Retina (tissue), 1 donor: ENCODE measurements at regions not wholly inside any gene's neighbourhood (a gene's known extent, or its start where the extent isn't known, plus 50 kb on each side); places are given as distances from the start of the nearest gene placed in this dataset.

Experiments
- DNase-seq: peaks from one replicate; pipeline ENCODE4 v3.0.0-alpha.2; 2016

- no peak for DNase-seq
These were observed 136.5 kb upstream of the SYNDIG1 start for GRCh38 chr20:24332956-24333355.

DNA sequence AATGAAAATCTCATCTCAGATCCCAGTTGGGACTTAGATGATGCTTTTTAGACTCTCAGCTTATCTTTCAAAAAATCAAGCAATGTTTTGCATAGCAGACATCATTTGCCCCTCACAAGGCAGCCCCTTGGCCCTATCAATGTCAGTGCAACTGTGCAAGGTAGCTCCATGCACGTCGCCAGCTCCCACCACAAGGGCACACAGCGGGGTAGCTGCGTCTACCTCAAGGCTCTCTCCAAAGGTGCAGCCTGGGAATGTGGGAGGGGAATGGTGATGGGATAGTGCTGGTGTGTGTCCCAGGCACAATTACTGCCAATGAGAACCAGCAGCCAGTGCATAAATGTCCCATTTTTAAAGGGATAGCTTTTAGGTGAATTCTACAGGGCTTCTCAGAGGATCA lies 137.5 kb upstream of the SYNDIG1 start:
- DNase-seq: no peak

DNA sequence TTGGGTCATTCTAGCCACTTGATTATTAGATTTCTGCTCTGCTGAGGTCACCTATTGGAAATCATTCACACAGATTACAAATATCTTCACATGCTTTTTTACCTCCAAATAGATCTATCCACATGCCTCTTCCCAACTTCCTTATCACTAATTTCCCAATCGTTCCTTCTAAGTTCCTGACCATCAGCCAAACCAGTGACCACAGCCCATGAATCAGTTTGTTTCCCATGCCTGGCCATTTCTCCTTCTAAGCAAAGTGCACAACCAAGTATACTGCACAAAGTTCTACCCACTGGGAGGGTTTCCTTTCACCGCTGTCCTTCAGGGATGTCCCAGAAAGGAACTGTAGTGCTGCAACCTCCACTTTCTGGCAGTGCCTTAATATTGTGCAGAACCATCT lies 140.5 kb upstream of the SYNDIG1 start:
- no peak for DNase-seq

DNA sequence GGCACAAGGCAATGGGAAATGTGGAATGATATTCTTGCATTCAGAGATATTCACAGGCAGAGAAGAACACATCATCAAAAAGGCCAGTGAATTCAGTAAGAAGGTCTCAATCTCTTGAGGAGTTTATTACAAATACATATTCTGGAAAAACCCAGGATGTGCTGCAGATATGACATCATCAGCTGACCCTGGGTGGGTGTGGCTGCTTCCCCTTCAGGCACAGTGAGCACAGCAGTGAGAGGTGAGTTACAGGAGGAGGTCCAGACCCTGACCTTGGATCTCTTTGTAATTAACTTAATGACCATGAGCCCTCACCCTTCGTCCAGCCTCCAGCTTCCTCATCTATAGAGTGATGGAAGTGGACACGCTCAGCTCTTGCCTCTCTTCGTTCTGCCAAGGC lies 147.5 kb upstream of the SYNDIG1 start:
- no peak for DNase-seq

GRCh38 chr20:24318569-24319352 lies 150.7 kb upstream of the SYNDIG1 start:
- no peak for DNase-seq

GRCh38 chr20:24317224-24317623 lies 152.2 kb upstream of the SYNDIG1 start:
- DNase-seq: no peak

DNA sequence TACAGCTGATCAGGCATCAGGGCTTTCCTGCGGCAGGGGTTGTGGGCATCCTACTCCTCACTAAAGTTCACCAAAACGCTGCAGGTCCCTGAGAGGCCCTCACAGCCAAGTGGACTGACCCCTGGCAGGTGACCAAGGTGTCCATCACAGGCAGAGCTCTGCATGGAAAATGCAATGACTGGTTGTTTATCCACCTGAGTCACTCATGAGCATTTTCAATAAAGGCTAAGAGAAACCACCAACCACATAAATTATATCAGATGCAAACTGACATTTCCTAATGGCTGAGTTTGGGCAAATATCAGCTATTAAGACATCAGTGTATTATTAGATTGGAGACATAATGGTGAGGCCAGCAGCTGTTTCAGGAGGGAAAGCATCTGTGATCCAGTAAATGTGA lies 152.7 kb upstream of the SYNDIG1 start:
- DNase-seq: no peak

DNA sequence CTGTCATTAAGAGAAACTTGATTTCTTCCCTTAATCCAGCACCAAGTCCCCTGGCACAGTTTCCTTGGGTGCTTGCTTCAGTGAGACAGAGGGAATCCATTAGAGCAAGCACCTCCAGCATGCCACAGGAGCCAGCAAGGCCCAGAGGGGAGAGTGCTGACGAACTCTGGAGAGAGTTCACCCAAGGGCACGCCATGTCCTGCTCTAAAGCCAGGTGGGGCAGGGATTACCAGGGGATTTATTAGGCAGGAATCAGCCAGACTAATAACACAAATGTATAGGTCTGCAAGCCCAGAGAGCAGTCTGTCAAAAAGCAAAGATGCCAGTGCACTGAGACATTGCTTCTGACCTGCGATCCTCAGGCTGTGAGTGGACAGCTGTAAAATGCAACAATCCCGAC lies 155.4 kb upstream of the SYNDIG1 start:
- DNase-seq: no peak

DNA sequence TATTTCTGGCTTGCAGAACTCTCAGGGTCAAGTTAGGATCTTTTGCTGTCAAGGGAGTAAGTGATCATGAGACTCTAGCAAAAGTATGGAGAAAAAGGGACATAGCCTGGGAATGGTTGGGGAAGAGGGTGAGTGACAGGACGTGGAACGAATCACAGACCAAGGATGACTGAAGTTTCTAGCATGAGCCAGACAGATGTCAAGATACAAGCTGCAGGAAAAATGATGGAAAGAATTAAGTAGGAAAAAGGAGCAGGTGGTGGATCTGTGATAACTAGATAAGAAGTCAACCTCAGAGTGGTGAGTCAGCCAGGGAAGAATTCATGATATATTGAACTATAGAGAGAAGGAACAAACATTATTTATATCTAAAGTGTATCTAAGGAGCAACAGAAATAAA lies 159.8 kb upstream of the SYNDIG1 start:
- DNase-seq: no peak

GRCh38 chr20:24305371-24305770 lies 164.1 kb upstream of the SYNDIG1 start:
- no peak for DNase-seq

DNA sequence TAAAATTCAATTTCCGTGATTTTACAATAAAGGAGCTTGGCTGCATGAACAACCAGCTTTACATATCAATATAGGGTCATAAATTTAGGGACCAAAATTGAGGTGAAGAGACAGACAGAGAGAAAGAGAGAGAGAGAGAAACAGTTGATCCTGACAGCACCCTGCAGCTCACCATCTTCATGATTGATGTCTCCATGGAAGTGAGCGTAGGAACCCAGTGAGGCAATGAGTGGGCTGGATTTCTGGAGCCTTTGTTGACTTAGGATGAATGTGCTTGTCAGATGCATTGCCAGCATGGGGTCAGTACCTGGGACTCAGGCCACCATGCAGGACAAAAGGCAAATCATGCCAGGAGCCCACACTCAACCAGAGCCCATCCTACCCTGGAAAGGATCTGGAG lies 165.1 kb upstream of the SYNDIG1 start:
- DNase-seq: no peak

DNA sequence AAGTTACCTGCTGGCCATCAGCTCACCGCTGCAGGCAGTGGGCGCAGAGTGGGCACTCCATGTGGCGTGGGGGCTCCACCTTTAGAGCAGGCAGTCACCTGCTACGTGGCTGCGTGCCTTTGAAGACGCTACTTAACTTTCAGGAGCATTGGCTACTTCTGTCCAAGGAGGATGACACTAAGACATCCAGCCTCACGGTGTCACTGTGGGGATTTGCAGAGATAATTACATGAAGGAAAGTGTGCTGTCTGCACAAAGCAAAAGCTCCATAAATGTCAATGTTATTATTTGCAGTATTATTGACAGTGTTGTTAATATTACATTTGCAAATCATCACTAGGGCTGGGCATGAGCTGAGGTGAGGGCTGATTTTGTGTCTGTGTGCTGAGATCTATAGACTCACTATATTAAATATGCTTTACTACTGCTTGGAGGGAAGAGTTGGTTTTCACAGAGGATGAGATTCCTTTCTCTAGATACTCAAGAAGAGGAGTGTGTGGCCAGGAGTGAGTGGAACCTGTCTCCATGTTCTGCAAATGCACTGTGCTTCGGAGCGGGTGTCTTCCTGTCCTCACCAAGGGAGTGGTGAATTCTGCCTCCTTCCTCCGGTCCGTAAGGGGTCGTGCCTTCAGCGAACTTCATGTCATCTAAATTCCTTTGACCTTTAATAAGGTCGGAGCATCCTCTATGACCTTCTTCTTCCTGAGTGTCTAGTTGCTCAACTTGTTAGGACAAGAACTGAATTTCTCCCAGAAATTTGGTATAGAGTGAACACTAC lies 165.8 kb upstream of the SYNDIG1 start:
- no peak for DNase-seq

GRCh38 chr20:24297993-24298392 lies 171.4 kb upstream of the SYNDIG1 start:
- peak; percentile 66 for DNase-seq

DNA sequence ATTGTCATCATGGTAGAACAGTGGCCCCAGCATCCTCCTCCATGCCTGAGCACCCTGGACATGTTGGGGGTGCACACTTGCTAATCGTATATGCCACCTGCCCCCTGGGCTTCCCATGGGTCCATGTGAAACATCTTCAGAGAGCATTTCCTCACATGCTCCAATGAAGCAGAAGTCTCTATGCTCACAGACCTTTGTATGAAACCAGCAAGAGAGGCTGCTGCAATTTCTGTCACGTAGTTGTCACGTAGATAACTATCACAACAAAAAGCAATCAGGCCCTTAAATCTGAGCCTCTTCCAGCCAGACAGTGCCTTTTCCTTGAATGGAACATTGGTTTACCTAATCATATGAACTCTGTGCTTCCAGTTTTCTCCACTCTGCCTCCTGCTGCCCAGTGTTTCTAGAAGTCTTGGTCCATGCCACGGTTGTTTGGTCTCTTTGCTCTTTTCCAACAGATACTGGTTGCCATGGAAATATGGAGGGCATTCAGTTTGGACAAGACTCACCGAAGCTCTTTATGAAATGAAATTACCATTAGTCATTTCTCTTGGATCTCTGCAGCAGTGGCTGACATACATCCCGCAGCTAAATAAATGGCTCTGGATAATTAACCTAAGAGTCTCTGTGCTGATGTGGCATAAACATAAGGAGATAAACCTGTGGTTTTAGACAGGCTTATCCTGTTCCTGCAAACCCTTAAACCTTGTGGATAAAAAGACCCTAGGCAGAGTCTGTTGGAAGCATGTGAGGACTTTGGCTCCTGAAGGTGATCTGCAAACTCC lies 172.8 kb upstream of the SYNDIG1 start:
- peak; percentile 29 for DNase-seq

DNA sequence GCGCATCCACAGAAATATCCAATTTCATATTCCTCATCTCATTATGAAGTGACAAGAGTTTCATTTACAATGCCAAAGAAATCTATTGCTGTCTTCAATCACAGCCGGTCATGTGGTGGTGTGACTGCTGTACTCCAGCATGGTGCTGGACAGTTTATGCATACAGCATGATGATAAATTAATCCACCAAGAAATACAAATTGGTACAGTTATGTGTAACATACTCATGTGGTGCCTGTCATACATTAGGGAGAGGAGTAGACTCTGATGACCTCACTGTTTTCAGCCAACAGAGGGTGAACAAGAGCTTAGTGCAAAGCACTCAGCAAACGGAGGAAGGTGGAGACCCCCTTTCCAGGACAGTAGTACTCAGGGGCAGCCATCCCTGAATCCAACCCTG lies 178.4 kb upstream of the SYNDIG1 start:
- DNase-seq: no peak

GRCh38 chr20:24289737-24290481 lies 179.5 kb upstream of the SYNDIG1 start:
- peak; percentile 14 for DNase-seq

DNA sequence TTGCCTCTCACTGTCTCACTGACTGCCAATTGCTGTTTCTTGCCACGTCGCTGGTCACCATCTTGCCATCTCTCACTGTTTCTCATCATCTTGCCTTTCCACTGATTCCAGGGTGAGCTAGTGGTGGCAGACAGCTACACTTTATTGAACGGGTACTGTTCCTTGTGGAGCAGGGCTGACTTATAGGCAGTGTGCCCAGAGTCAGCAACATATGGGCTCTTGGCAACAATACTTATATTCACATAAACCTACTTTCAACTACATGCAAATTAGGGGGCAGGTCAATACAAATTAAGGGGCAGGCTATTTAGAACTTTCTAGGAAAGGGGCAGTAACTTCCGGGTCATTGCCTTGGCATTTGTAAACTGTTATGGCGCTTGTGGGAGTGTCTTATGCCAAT lies 186.2 kb upstream of the SYNDIG1 start:
- no peak for DNase-seq

- no peak for DNase-seq
These were observed 192.2 kb upstream of the SYNDIG1 start for GRCh38 chr20:24277196-24277595.

DNA sequence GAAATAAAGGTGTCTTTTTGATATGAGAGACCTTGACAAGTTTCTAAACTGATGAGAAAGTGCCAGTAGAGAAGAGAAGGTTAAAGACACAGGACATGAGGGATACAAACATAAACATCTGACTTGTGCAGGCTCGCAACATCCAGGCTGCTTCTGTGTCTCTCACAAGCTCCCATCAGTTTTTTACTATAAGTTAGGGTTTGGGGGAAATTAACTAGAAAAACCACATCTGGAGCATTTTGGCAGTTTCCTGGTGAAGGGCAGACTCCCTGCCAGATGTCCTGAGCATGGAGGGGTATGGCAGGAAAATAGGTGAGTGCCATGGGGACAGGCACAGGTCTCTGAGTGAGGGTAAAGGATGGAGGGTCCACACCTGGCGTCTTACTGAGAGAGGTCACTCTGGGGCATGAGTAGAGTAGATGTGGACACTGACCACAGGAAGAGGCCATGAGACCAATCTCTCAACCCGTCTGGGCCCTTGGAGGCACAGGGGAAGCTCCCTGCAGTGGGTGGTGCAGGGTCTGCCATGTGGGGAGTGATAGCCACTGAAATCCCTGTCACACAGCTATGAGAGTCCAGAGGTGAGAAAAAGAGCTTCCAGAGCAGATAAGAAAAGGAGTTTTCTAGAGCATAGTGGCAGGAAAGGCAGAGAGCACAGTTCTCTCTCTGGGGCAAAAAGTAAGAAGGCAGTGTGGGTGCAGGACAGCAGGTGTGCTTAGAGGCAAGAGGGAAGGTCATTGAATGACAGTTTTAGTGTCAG lies 193.3 kb upstream of the SYNDIG1 start:
- DNase-seq: no peak

GRCh38 chr20:24273251-24273650 lies 196.2 kb upstream of the SYNDIG1 start:
- DNase-seq: no peak

GRCh38 chr20:24261351-24261750 lies 208.1 kb upstream of the SYNDIG1 start:
- no peak for DNase-seq

DNA sequence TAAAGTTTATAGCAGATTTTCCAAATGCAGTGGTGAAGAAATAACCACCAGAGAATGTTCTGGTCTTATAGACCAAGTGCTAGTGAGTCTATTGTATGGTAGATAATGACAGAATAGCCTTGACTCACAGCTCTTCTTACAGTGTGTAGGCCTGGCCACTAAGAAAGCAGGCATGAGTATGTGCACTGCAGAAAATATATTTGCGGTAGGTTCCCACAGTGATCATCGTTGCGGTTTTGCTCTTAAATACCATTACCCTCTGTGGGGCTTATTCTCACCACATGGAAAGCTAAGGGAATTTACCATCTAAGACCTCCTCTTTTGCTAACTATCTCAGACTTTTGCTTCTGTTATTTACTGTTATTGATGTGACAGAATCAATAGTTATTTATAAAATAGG lies 212.3 kb upstream of the SYNDIG1 start:
- DNase-seq: no peak
